ENCODE measurements at regions not wholly inside any gene's neighbourhood (a gene's known extent, or its start where the extent isn't known, plus 50 kb on each side); places are given as distances from the start of the nearest gene placed in this dataset.
"Not testable (repeated sequence)": the region's sequence is repeated elsewhere in the genome, so short reads cannot be mapped to it uniquely, and the experiment has no call there.

DNA sequence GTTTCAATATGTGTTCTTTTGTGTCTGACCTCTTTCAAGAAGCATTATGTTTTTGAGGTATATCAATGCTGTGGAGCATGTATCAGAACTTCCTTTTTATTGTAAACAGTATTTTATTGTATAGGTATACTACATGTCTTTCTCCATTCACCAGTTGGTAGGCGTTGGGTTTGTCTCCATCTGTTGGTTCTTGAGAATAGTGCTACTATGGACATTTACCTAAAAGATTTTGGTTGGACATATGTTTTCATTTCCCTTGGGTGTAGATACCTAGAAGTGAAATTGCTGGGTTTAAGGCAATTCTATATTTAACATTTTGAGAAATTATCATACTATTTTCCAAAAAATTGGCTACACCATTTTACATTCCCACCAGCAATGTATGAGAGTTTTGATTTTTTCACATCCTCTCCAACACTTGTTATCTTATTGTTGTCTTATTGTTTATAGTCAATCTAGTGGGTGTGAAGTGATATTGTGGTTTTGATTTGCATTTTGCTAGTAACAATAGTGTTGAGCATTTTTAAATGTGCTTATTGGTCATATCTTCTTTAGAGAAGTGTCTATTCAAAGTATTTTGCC lies 409.2 kb downstream of the IPO8 start:
- DNase-seq (ENCODE audit: low read depth, low spot score): peak; percentile 58
- TF ChIP-seq, protein P1, sequence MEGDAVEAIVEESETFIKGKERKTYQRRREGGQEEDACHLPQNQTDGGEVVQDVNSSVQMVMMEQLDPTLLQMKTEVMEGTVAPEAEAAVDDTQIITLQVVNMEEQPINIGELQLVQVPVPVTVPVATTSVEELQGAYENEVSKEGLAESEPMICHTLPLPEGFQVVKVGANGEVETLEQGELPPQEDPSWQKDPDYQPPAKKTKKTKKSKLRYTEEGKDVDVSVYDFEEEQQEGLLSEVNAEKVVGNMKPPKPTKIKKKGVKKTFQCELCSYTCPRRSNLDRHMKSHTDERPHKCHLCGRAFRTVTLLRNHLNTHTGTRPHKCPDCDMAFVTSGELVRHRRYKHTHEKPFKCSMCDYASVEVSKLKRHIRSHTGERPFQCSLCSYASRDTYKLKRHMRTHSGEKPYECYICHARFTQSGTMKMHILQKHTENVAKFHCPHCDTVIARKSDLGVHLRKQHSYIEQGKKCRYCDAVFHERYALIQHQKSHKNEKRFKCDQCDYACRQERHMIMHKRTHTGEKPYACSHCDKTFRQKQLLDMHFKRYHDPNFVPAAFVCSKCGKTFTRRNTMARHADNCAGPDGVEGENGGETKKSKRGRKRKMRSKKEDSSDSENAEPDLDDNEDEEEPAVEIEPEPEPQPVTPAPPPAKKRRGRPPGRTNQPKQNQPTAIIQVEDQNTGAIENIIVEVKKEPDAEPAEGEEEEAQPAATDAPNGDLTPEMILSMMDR (IDR thresholded peaks at IDR 0.05; ENCODE audit: low read depth, low read length): peak; percentile 69
- in situ Hi-C loops (cut with HindIII; ENCODE audit: low sequenced_read_pairs): no loop called here
- no peak overlapping the region for H3K4me3 ChIP-seq (ENCODE audit: low read depth, low read length)

DNA sequence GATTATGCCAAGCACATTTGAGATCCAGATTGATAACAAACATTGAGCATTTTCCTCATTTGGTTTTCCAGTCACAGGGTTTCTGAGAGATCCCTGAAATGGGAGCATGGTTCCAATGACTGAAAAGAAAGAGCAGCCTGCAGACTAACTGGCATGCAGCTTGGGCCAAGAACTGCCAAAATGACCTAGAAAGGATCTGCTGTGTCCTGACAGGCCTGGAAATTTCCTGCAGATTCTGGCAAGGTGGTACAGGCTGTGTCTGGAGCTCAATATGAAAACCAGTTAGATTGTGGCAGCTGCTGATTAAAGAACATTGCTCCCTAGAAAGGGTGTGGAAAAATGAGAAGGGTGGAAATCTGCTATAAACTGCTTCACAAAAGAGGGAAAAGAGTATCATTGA lies 417.3 kb downstream of the IPO8 start:
- no peak for DNase-seq (ENCODE audit: low read depth, low spot score)
- in situ Hi-C loops (cut with HindIII; ENCODE audit: low sequenced_read_pairs): no loop called here
- TF ChIP-seq, protein P1 (IDR thresholded peaks at IDR 0.05; ENCODE audit: low read depth, low read length): no peak
- H3K4me3 ChIP-seq (ENCODE audit: low read depth, low read length): no peak overlapping the region

DNA sequence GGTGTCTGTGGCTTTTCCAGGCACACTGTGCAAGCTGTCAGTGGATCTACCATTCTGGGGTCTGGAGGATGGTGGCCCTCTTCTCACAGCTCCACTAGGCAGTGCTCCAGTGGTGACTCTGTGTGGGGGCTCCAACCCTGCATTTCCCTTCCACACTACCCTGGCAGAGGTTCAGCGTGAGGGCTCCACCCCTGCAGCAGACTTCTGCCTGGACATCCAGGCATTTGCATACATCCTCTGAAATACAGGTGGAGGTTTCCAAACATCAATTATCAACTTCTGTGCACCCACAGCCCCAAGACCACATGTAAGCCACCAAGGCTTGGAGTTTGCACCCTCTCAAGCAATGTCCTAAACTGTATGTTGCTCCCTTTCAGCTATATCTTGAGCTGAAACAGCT lies 423.2 kb downstream of the IPO8 start:
- in situ Hi-C loops (cut with HindIII; ENCODE audit: low sequenced_read_pairs); H3K4me3 ChIP-seq (ENCODE audit: low read depth, low read length); DNase-seq (ENCODE audit: low read depth, low spot score): not testable (repeated sequence)

DNA sequence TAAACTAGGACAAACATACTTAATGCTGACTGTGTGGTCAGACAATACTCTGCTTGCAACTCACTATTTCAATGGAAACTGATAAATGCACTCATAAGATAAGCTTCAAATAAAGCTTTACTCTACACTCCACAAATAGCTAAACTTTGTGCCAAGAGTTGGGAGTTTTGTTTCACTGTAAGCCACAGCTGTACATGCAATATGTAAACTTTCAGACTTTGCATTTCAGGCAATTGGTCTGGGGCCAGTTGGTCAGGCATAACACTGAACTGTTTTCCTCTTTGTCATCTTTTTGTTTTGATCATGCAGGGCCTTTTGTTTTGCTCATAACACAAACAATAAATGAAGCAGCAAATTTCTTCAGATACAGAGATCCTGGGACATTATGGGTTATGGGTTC lies 426.2 kb downstream of the IPO8 start:
- H3K4me3 ChIP-seq (ENCODE audit: low read depth, low read length): no peak overlapping the region
- TF ChIP-seq, protein P1 (IDR thresholded peaks at IDR 0.05; ENCODE audit: low read depth, low read length): no peak
- in situ Hi-C loops (cut with HindIII; ENCODE audit: low sequenced_read_pairs): no loop called here
- DNase-seq (ENCODE audit: low read depth, low spot score): no peak

DNA sequence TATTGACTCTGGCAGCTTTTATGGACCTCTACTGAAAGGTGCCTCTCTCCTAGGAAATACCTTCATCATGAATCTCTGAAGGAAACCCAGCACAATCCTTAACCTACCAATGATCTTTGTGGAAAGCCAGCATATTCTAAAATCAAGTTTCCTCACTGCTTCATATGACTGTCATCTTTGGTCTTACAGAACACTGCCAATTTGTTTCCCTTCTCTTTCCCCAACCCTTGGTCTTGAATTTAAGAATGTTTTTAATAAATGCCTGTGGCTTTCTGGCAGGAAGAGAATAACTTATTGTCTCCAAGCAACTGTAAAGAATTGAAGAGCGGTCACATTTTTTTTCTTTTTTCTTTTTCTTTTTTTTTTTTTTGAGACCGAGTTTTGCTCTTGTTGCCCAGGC lies 427.6 kb downstream of the IPO8 start:
- no peak for DNase-seq (ENCODE audit: low read depth, low spot score)
- in situ Hi-C loops (cut with HindIII; ENCODE audit: low sequenced_read_pairs): no loop called here
- TF ChIP-seq, protein P1 (IDR thresholded peaks at IDR 0.05; ENCODE audit: low read depth, low read length): no peak
- H3K4me3 ChIP-seq (ENCODE audit: low read depth, low read length): no peak overlapping the region

DNA sequence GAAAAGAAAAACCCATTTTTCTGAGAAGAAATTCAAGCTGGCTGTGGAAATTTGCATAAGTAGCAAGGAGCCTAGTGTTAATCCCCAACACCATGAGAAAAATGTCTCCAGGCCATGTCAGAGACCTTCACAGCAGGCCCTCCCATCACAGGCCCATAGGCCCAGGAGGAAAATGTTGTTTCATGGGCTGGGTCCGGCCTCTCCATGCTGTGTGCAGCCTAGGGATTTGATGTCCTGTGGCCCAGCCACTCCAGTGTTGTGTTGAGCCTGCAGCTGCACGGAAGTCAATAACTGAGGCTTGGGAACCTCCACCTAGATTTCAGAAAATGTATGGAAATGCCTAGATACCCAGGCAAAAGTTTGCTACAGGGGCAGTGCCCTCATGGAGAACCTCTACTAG lies 432.2 kb downstream of the IPO8 start:
- no peak overlapping the region for H3K4me3 ChIP-seq (ENCODE audit: low read depth, low read length)
- in situ Hi-C loops (cut with HindIII; ENCODE audit: low sequenced_read_pairs): no loop called here
- TF ChIP-seq, protein P1 (IDR thresholded peaks at IDR 0.05; ENCODE audit: low read depth, low read length): no peak
- no peak for DNase-seq (ENCODE audit: low read depth, low spot score)

DNA sequence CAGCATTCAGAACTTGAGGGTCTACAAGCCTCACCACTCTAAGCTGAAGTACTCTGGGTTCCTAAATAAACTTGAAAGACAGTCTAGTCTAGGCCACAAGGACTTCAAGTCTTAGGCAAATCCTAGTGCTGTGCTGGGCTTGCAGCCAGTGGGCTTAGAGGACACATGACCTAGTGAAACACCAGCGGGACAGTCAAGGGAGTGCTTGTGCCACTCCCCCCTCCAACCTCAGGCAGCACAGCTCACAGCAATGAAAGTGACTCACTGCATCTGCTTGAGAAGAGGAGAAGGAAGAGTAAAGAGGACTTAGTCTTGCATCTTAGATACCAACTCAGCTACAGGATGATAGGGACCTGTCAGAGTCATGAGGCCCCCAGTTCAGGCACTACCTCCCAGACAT lies 438.1 kb downstream of the IPO8 start:
- no peak for DNase-seq (ENCODE audit: low read depth, low spot score)
- in situ Hi-C loops (cut with HindIII; ENCODE audit: low sequenced_read_pairs): no loop called here
- TF ChIP-seq, protein P1 (IDR thresholded peaks at IDR 0.05; ENCODE audit: low read depth, low read length): no peak
- no peak overlapping the region for H3K4me3 ChIP-seq (ENCODE audit: low read depth, low read length)
